Anterior cingulate cortex (tissue), 58 donors: ENCODE measurements at regions not wholly inside any gene's neighbourhood (a gene's known extent, or its start where the extent isn't known, plus 50 kb on each side); places are given as distances from the start of the nearest gene placed in this dataset.
A peak's percentile ranks its signal among the peaks of the same experiment; 100 is the strongest.
"Not testable (repeated sequence)": the region's sequence is repeated elsewhere in the genome, so short reads cannot be mapped to it uniquely, and the experiment has no call there.

Source experiments
- DNase-seq, 58 donors: peaks; one replicate each; lab custom pipeline; 2025; lab: John Stamatoyannopoulos, UW

GRCh38 chr7:66413379-66414114, 208.4 kb downstream of the TPST1 start:
- DNase-seq: peak in 57 of 58 donors; percentile 4 to 94 (median 86)

- DNase-seq: no peak
Observed at GRCh38 chr7:66415659-66416265, 210.6 kb downstream of the TPST1 start.

GRCh38 chr7:66418537-66418936, 210.1 kb upstream of the KCTD7 start:
- DNase-seq: no peak

- DNase-seq: no peak
Observed at GRCh38 chr7:66419210-66419609, 209.5 kb upstream of the KCTD7 start.

GRCh38 chr7:66421830-66422475, 206.7 kb upstream of the KCTD7 start:
- DNase-seq: no peak

GRCh38 chr7:66423729-66424128, 205.0 kb upstream of the KCTD7 start:
- no peak for DNase-seq

GRCh38 chr7:66426332-66426731, 202.3 kb upstream of the KCTD7 start:
- no peak for DNase-seq

GRCh38 chr7:66426996-66427395, 201.7 kb upstream of the KCTD7 start:
- no peak for DNase-seq

- DNase-seq: no peak
Observed at GRCh38 chr7:66427956-66428355, 200.7 kb upstream of the KCTD7 start.

- DNase-seq: no peak
Observed at GRCh38 chr7:66429498-66430163, 199.1 kb upstream of the KCTD7 start.

- no peak for DNase-seq
Observed at GRCh38 chr7:66430164-66430545, 198.5 kb upstream of the KCTD7 start.

- DNase-seq: not testable (repeated sequence)
Observed at GRCh38 chr7:66438703-66439405, 189.8 kb upstream of the KCTD7 start.

- no peak for DNase-seq
Observed at GRCh38 chr7:66442385-66442784, 186.3 kb upstream of the KCTD7 start.

GRCh38 chr7:66443946-66444345, 184.7 kb upstream of the KCTD7 start:
- no peak for DNase-seq

- not testable (repeated sequence) for DNase-seq
Observed at GRCh38 chr7:66447007-66447406, 181.7 kb upstream of the KCTD7 start.

GRCh38 chr7:66450814-66451213, 177.9 kb upstream of the KCTD7 start:
- not testable (repeated sequence) for DNase-seq

GRCh38 chr7:66451713-66452112, 177.0 kb upstream of the KCTD7 start:
- DNase-seq: not testable (repeated sequence)

- DNase-seq: no peak
Observed at GRCh38 chr7:66452165-66452564, 176.5 kb upstream of the KCTD7 start.

- DNase-seq: peak in 4 of 58 donors; percentile 3 to 10 (median 7)
Observed at GRCh38 chr7:66453340-66453739, 175.3 kb upstream of the KCTD7 start.

- DNase-seq: no peak
Observed at GRCh38 chr7:66454600-66455225, 174.0 kb upstream of the KCTD7 start.
